SK-N-SH (cell line): ENCODE measurements at regions not wholly inside any gene's neighbourhood (a gene's known extent, or its start where the extent isn't known, plus 50 kb on each side); places are given as distances from the start of the nearest gene placed in this dataset.

Experiments used
- CTCF ChIA-PET: fragments of 300-600, 350-600 bp; formaldehyde crosslinking; extraction: SDS; loops from one replicate; lab custom pipeline; 2021; lab: Yijun Ruan, JAX
- POLR2A ChIA-PET: fragments of 350-600 bp; sonication (Branson Sonifier 250); formaldehyde crosslinking; extraction: SDS; loops from one replicate; lab custom pipeline; 2020; ENCODE audit warnings: antibody characterized with exemption, inconsistent platforms; lab: Yijun Ruan, JAX
- DNase-seq: peaks from one replicate; pipeline ENCODE4 v3.0.0; 2012
- H2AFZ ChIP-seq: fragments of 200-600 bp; sonication (generic); 2 replicates; pipeline ENCODE4 v1.8.1; 2016; ENCODE audit warnings: antibody characterized with exemption, mild to moderate bottlenecking, low read depth
- H3F3A ChIP-seq: fragments of 200-600 bp; sonication (generic); replicated peaks from 2 replicates; pipeline ENCODE3; 2016; ENCODE audit warnings: antibody characterized with exemption, mild to moderate bottlenecking; ENCODE audit not compliant: insufficient read depth
- H3K27ac ChIP-seq, 2 experiments: fragments of 200-500 bp in 1 of 2; fragments of 200-600 bp in 1 of 2; sonication (Bioruptor generic) in 1 of 2; sonication (generic), shearing (Covaris generic) in 1 of 2; 2 replicates each; pipeline versions ENCODE4 v1.5.1 to v1.6.1; 2014 to 2016; ENCODE audit warnings: low read depth in 2 of 2, inconsistent platforms in 1 of 2, low read length in 1 of 2, mild to moderate bottlenecking in 1 of 2, mixed read lengths in 1 of 2
- H3K27me3 ChIP-seq: fragments of 200-600 bp; sonication (generic), shearing (Covaris generic); 2 replicates; pipeline ENCODE4 v1.6.1; 2016; ENCODE audit warnings: mixed run types; ENCODE audit not compliant: insufficient read depth
- H3K36me3 ChIP-seq, 2 experiments: fragments of 200-500 bp in 1 of 2; fragments of 200-600 bp in 1 of 2; sonication (Bioruptor generic) in 1 of 2; sonication (generic) in 1 of 2; replicated peaks in 1 of 2; 2 replicates each; pipeline versions ENCODE3 to v1.5.1; 2014 to 2016; ENCODE audit warnings: low read length in 1 of 2, mild to moderate bottlenecking in 1 of 2; ENCODE audit not compliant: insufficient read depth in 2 of 2, control insufficient read depth in 1 of 2
- H3K4me1 ChIP-seq, 2 experiments: fragments of 200-500 bp in 1 of 2; fragments of 200-600 bp in 1 of 2; sonication (Bioruptor generic) in 1 of 2; sonication (generic), shearing (Covaris generic) in 1 of 2; 2 replicates each; pipeline versions ENCODE4 v1.5.1 to v1.6.1; 2014 to 2016; ENCODE audit warnings: low read depth in 1 of 2, low read length in 1 of 2, mixed run types in 1 of 2; ENCODE audit not compliant: insufficient read depth in 2 of 2, control insufficient read depth in 1 of 2
- H3K4me2 ChIP-seq: fragments of 200-600 bp; sonication (generic), shearing (Covaris generic); 2 replicates; pipeline ENCODE4 v1.6.1; 2017; ENCODE audit warnings: mixed run types
- H3K4me3 ChIP-seq, 2 experiments: fragments of 200-500 bp in 1 of 2; fragments of 200-600 bp in 1 of 2; sonication (Bioruptor generic) in 1 of 2; sonication (generic), shearing (Covaris generic) in 1 of 2; 2 replicates each; pipeline versions ENCODE4 v1.5.1 to v1.8.1; 2014 to 2016; ENCODE audit warnings: low read depth in 2 of 2, inconsistent platforms in 1 of 2, low read length in 1 of 2, mild to moderate bottlenecking in 1 of 2, mixed read lengths in 1 of 2, moderate library complexity in 1 of 2
- H3K79me2 ChIP-seq: fragments of 200-600 bp; sonication (generic); 2 replicates; pipeline ENCODE4 v1.8.1; 2017; ENCODE audit warnings: mild to moderate bottlenecking; ENCODE audit not compliant: insufficient read depth
- H3K9ac ChIP-seq: fragments of 200-600 bp; sonication (generic); 2 replicates; pipeline ENCODE4 v1.6.1; 2017; ENCODE audit warnings: mixed run types
- H3K9me2 ChIP-seq: fragments of 200-600 bp; sonication (generic); 2 replicates; pipeline ENCODE4 v1.6.1; 2017; ENCODE audit warnings: mixed run types
- H3K9me3 ChIP-seq: fragments of 200-600 bp; sonication (generic); 2 replicates; pipeline ENCODE4 v1.6.1; 2017; ENCODE audit warnings: mixed run types, mild to moderate bottlenecking, moderate library complexity
- H4K20me1 ChIP-seq: fragments of 200-600 bp; sonication (generic); 2 replicates; pipeline ENCODE4 v1.6.1; 2017; ENCODE audit warnings: mild to moderate bottlenecking, mixed run types; ENCODE audit not compliant: insufficient read depth
- CHD2 ChIP-seq: fragments of 150-350 bp; IDR thresholded peaks from 2 replicates; pipeline ENCODE4 v1.6.1; 2018; ENCODE audit warnings: low read length; ENCODE audit not compliant: partially characterized antibody
- ELF1 ChIP-seq: IDR thresholded peaks from 2 replicates; pipeline ENCODE4 v1.4.0; 2012
- FOXJ3 ChIP-seq: sonication (generic); formaldehyde crosslinking; IDR thresholded peaks from 2 replicates; pipeline ENCODE4 v1.5.1; 2020; ENCODE audit warnings: mild to moderate bottlenecking, missing genetic modification reagents
- JUND ChIP-seq: IDR thresholded peaks from 2 replicates; pipeline ENCODE4 v1.4.0; 2012
- PBX3 ChIP-seq: IDR thresholded peaks from 2 replicates; pipeline ENCODE4; 2012
- RCOR1 ChIP-seq: fragments of 150-350 bp; IDR thresholded peaks from 2 replicates; pipeline ENCODE4 v1.6.1; 2017; ENCODE audit warnings: antibody characterized with exemption, low read length
- RXRA ChIP-seq: IDR thresholded peaks from 2 replicates; pipeline ENCODE4 v1.4.0; 2012; ENCODE audit warnings: low read depth, mild to moderate bottlenecking, borderline replicate concordance
- SMC3 ChIP-seq: IDR thresholded peaks from 2 replicates; pipeline ENCODE4 v1.6.1; 2012; ENCODE audit warnings: low read depth, low read length, improper control_type of control experiment
- TCF12 ChIP-seq: IDR thresholded peaks from 2 replicates; pipeline ENCODE4 v1.4.0; 2012
- YY1 ChIP-seq: IDR thresholded peaks from 2 replicates; pipeline ENCODE4 v1.4.0; 2012; ENCODE audit warnings: low read depth, mild to moderate bottlenecking
- ZBTB33 ChIP-seq: IDR thresholded peaks from 2 replicates; pipeline ENCODE4 v1.4.0; 2012; ENCODE audit warnings: low read depth, borderline replicate concordance
- WGBS: methylation state at CpG from one replicate; pipeline ENCODE4 v1.1.6; 2017; ENCODE audit warnings: low lambda C conversion rate; 5-methylcytosine and 5-hydroxymethylcytosine counted together

GRCh38 chrX:139018436-139018835 is 306.9 kb upstream of the FGF13 start:
- H3K9me3 ChIP-seq = no peaks in the 10 kb centered on the region
- no peaks in the 10 kb centered on the region for H3K36me3 ChIP-seq
- no peaks in the 10 kb centered on the region for H3F3A ChIP-seq
- no peaks in the 10 kb centered on the region for H3K9me2 ChIP-seq
- TF ChIP-seq PBX3 = no peak
- no peak for TF ChIP-seq RCOR1
- TF ChIP-seq CHD2 = no peak
- no peak for DNase-seq
- no peaks in the 10 kb centered on the region for H4K20me1 ChIP-seq
- no peak overlapping the region for H2AFZ ChIP-seq
- no peak overlapping the region for H3K4me3 ChIP-seq
- WGBS = 6% methylated on average over 2 of the region's 2 CpGs
- H3K9ac ChIP-seq = no peak overlapping the region
- ChIA-PET CTCF (no interaction called here), POLR2A (no interaction called here)
- no peaks in the 10 kb centered on the region for H3K4me1 ChIP-seq
- no peak overlapping the region for H3K4me2 ChIP-seq
- H3K79me2 ChIP-seq = no peaks in the 10 kb centered on the region
- H3K27me3 ChIP-seq = no peaks in the 10 kb centered on the region
- H3K27ac ChIP-seq = no peak overlapping the region

DNA sequence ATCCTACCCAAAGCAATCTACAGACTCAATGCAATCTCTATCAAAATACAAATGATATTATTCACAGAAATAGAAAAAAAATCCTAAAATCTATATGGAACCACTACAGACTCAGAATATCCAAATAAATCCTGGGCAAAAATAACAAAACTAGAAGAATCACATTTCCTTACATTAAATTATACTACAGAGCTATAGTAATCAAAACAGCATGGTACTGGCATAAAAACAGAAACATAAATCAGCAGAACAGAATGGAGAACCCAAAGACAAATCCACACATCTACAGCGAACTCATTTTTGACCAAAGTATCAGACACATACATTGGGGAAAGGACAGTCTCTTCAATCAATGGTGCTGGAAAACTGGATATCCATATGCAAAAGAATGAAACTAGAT is 304.1 kb upstream of the FGF13 start:
- H3F3A ChIP-seq = no peaks in the 10 kb centered on the region
- H3K9me3 ChIP-seq = no peaks in the 10 kb centered on the region
- ChIA-PET CTCF (no interaction called here), POLR2A (no interaction called here)
- H3K27ac ChIP-seq = no peak overlapping the region
- H3K4me3 ChIP-seq = no peak overlapping the region
- H3K4me1 ChIP-seq = no peaks in the 10 kb centered on the region
- no peaks in the 10 kb centered on the region for H3K79me2 ChIP-seq
- no peaks in the 10 kb centered on the region for H3K9me2 ChIP-seq
- no peak overlapping the region for H2AFZ ChIP-seq
- 0% methylated on average over 1 of the region's 1 CpG for WGBS
- H3K36me3 ChIP-seq = no peaks in the 10 kb centered on the region
- H3K4me2 ChIP-seq = no peak overlapping the region
- no peak overlapping the region for H3K9ac ChIP-seq
- TF ChIP-seq ELF1 (no peak), RCOR1 (no peak), TCF12 (no peak), JUND (no peak), SMC3 (no peak), YY1 (no peak), FOXJ3 (CRISPR knock-in tag) (no peak), RXRA (no peak), PBX3 (no peak), ZBTB33 (no peak)
- no peak for DNase-seq
- no peaks in the 10 kb centered on the region for H3K27me3 ChIP-seq
- no peaks in the 10 kb centered on the region for H4K20me1 ChIP-seq
